GM18867 (cell line): ENCODE measurements at regions not wholly inside any gene's neighbourhood (a gene's known extent, or its start where the extent isn't known, plus 50 kb on each side); places are given as distances from the start of the nearest gene placed in this dataset.
"Not testable (repeated sequence)": the region's sequence is repeated elsewhere in the genome, so short reads cannot be mapped to it uniquely, and the experiment has no call there.

Experiments
- ATAC-seq: cut with Tn5 transposase; IDR thresholded peaks from one replicate; pipeline ENCODE4 v1.9.1; 2021; ENCODE audit warnings: mild to moderate bottlenecking, moderate library complexity; ENCODE audit not compliant: unreplicated experiment

- no peak for ATAC-seq
Observed at GRCh38 chr2:122743021-122743675, 987.7 kb downstream of the TSN start.

GRCh38 chr2:122745603-122746002, 990.2 kb downstream of the TSN start:
- no peak for ATAC-seq

- ATAC-seq: no peak
Observed at GRCh38 chr2:122747670-122748069, 992.2 kb downstream of the TSN start.

- ATAC-seq: no peak
Observed at GRCh38 chr2:122748552-122749011, 993.1 kb downstream of the TSN start.

GRCh38 chr2:122749405-122749804, 994.0 kb downstream of the TSN start:
- ATAC-seq: no peak

GRCh38 chr2:122750095-122750494, 994.6 kb downstream of the TSN start:
- ATAC-seq: no peak

GRCh38 chr2:122750808-122751207, 995.4 kb downstream of the TSN start:
- no peak for ATAC-seq

GRCh38 chr2:122753336-122753735, 997.9 kb downstream of the TSN start:
- ATAC-seq: no peak

- ATAC-seq: no peak
Observed at GRCh38 chr2:122754561-122754960, 999.1 kb downstream of the TSN start.

- ATAC-seq: no peak
Observed at GRCh38 chr2:122755281-122755780, 999.9 kb downstream of the TSN start.

- peak; percentile 87 for ATAC-seq
Observed at GRCh38 chr2:122758967-122759366, 1003.5 kb downstream of the TSN start.

- no peak for ATAC-seq
Observed at GRCh38 chr2:122764014-122764413, 1008.6 kb downstream of the TSN start.

GRCh38 chr2:122780251-122780650, 1024.8 kb downstream of the TSN start:
- no peak for ATAC-seq

- ATAC-seq: no peak
Observed at GRCh38 chr2:122794100-122794499, 1038.6 kb downstream of the TSN start.

- ATAC-seq: no peak
Observed at GRCh38 chr2:122795763-122796162, 1040.3 kb downstream of the TSN start.

GRCh38 chr2:122799391-122799790, 1043.9 kb downstream of the TSN start:
- no peak for ATAC-seq

- no peak for ATAC-seq
Observed at GRCh38 chr2:122800781-122801180, 1045.3 kb downstream of the TSN start.

- no peak for ATAC-seq
Observed at GRCh38 chr2:122804494-122804893, 1049.0 kb downstream of the TSN start.

GRCh38 chr2:122805346-122805745, 1049.9 kb downstream of the TSN start:
- no peak for ATAC-seq

- ATAC-seq: no peak
Observed at GRCh38 chr2:122808286-122808969, 1053.0 kb downstream of the TSN start.

GRCh38 chr2:122812214-122812613, 1056.8 kb downstream of the TSN start:
- not testable (repeated sequence) for ATAC-seq

GRCh38 chr2:122815120-122815519, 1059.7 kb downstream of the TSN start:
- no peak for ATAC-seq
